ENCODE measurements at regions not wholly inside any gene's neighbourhood (a gene's known extent, or its start where the extent isn't known, plus 50 kb on each side); places are given as distances from the start of the nearest gene placed in this dataset.

GRCh38 chr7:155193716-155194115 is 104.0 kb upstream of the INSIG1 start:
- TF ChIP-seq POLR2AphosphoS5 (IDR thresholded peaks at IDR 0.05; ENCODE audit: low read depth, low read length) (no peak), SIN3A (IDR thresholded peaks at IDR 0.05; ENCODE audit: borderline replicate concordance, insufficient read depth, low read length) (no peak), FOXP2 (optimal IDR thresholded peaks at IDR 0.05; ENCODE audit: borderline replicate concordance, extremely low read depth, extremely low read length, insufficient read depth) (no peak), TAF1 (IDR thresholded peaks at IDR 0.05; ENCODE audit: borderline replicate concordance, insufficient read depth, low read length) (no peak), REST (IDR thresholded peaks at IDR 0.05; ENCODE audit: insufficient read depth in 1 of 2, low read depth in 2 of 2, low read length in 2 of 2) (no peak)

- TF ChIP-seq TAF1 (IDR thresholded peaks at IDR 0.05; ENCODE audit: borderline replicate concordance, insufficient read depth, low read length), result no peak
- TF ChIP-seq FOXP2 (optimal IDR thresholded peaks at IDR 0.05; ENCODE audit: borderline replicate concordance, extremely low read depth, extremely low read length, insufficient read depth), result no peak
- no peak for TF ChIP-seq SIN3A (IDR thresholded peaks at IDR 0.05; ENCODE audit: borderline replicate concordance, insufficient read depth, low read length)
- no peak for TF ChIP-seq REST (IDR thresholded peaks at IDR 0.05; ENCODE audit: insufficient read depth in 1 of 2, low read depth in 2 of 2, low read length in 2 of 2)
These were observed 103.1 kb upstream of the INSIG1 start for GRCh38 chr7:155194382-155195140.

GRCh38 chr7:155195939-155196523 is 101.6 kb upstream of the INSIG1 start:
- no peak for TF ChIP-seq REST (IDR thresholded peaks at IDR 0.05; ENCODE audit: insufficient read depth in 1 of 2, low read depth in 2 of 2, low read length in 2 of 2)
- no peak for TF ChIP-seq FOXP2 (optimal IDR thresholded peaks at IDR 0.05; ENCODE audit: borderline replicate concordance, extremely low read depth, extremely low read length, insufficient read depth)

- TF ChIP-seq FOXP2 (optimal IDR thresholded peaks at IDR 0.05; ENCODE audit: borderline replicate concordance, extremely low read depth, extremely low read length, insufficient read depth) (no peak), REST (IDR thresholded peaks at IDR 0.05; ENCODE audit: insufficient read depth in 1 of 2, low read depth in 2 of 2, low read length in 2 of 2) (no peak)
These were observed 99.3 kb upstream of the INSIG1 start for GRCh38 chr7:155198196-155198892.

All from PFSK-1 (cell line).